HepG2 (cell line): ENCODE measurements at regions not wholly inside any gene's neighbourhood (a gene's known extent, or its start where the extent isn't known, plus 50 kb on each side); places are given as distances from the start of the nearest gene placed in this dataset.

Experiments used
- EZH2 ChIP-seq: conservative IDR thresholded peaks from 2 replicates; pipeline ENCODE4 v1.6.1; 2012; ENCODE audit warnings: mild to moderate bottlenecking, low read depth, low read length, moderate library complexity
- ISL2 ChIP-seq: sonication (generic); formaldehyde crosslinking; IDR thresholded peaks from 2 replicates; pipeline ENCODE4 v1.5.0; 2020; ENCODE audit warnings: missing genetic modification reagents
- SRF ChIP-seq: IDR thresholded peaks from 2 replicates; pipeline ENCODE4 v1.6.1; 2011; ENCODE audit warnings: mild to moderate bottlenecking, low read depth, low read length, moderate library complexity
- TF ChIP-seq, protein P1 (sequence below): IDR thresholded peaks from 2 replicates; pipeline ENCODE4 v1.6.1; 2016

DNA sequence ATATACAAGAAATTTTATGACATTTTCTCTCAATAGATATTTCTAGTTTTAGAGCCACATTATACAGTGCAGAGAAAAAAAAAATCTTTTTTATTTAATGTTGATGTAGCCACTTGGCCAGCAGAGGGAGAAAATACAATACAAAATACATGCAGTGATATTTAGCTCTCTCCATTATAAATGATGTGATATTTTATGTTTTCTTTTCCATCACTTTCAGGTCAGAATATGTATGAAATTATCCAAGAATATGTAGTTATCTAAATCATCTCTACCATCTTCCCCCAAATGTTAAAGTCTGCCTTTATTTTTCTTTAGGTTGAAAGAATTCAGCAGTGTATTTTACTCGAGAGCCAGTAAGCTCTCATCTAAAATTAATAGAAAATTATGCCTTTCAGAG lies 533.6 kb upstream of the FSHR start:
- no peak for TF ChIP-seq SRF
- no peak for TF ChIP-seq ISL2 (CRISPR knock-in tag)
- TF ChIP-seq EZH2, result no peak
- TF ChIP-seq, protein P1, sequence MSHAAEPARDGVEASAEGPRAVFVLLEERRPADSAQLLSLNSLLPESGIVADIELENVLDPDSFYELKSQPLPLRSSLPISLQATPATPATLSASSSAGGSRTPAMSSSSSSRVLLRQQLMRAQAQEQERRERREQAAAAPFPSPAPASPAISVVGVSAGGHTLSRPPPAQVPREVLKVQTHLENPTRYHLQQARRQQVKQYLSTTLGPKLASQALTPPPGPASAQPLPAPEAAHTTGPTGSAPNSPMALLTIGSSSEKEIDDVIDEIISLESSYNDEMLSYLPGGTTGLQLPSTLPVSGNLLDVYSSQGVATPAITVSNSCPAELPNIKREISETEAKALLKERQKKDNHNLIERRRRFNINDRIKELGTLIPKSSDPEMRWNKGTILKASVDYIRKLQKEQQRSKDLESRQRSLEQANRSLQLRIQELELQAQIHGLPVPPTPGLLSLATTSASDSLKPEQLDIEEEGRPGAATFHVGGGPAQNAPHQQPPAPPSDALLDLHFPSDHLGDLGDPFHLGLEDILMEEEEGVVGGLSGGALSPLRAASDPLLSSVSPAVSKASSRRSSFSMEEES (CRISPR knock-in tag), result no peak
